Skin of body (tissue), 1 donor: ENCODE measurements at regions not wholly inside any gene's neighbourhood (a gene's known extent, or its start where the extent isn't known, plus 50 kb on each side); places are given as distances from the start of the nearest gene placed in this dataset.

ENCODE experiments used
- DNase-seq: peaks from one replicate; lab custom pipeline; 2025; lab: John Stamatoyannopoulos, UW

DNA sequence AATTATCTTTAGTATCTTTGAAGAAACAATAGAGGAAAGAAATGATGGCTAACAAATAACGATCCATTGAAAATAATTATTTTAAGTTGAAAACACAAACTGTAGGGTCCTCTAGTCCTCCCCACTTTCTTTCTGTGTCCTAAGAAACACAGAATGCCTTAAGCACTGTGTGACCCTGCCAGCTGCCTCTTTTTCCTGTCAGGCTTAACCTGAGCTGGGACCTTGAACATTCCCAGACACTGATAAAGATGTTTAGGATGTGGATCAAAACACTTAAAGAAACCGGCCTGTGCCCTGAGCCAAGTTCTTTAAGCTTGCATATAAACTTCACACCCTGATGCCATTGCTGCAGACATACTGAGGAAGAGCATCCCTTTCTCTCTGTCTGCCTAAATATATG, 755.4 kb upstream of the VRK2 start:
- no peak for DNase-seq

DNA sequence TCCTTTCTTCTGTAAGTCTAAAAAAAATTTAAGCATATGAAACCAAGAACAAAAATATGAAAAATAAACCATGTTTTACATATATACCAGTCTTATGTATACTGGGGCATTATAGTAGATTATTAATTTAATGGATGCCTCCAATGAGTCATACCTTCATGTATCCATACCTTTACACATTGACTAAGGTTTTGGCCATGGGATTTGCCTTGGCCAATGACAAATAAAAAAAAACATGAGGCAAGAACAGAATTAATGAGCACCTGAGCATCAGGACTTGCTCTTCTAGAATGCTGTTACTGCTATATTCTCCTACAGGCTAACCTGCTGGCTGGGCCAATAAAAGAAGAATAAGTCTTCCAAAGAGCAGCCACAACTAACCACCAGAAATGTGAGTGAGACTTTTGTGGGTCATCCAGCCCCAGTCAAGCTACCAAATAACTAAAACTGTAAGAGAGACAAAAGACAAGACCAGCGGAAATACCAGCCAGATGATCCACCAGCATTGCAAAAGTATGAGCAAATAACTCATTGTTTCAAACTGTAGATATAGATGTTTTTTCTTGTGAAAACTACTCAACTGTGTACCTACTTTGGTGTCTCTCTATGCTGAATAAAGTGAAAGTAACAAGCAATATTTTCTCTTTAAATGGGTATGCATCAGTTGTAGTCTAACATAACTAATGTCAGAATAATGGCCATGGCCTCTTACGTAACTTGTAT, 749.6 kb upstream of the VRK2 start:
- DNase-seq: no peak

GRCh38 chr2:57313678-57314077, 732.9 kb upstream of the VRK2 start:
- DNase-seq: no peak

GRCh38 chr2:57314682-57315081, 731.9 kb upstream of the VRK2 start:
- no peak for DNase-seq

- no peak for DNase-seq
These were observed 716.2 kb upstream of the VRK2 start for GRCh38 chr2:57330447-57330846.

- DNase-seq: no peak
These were observed 713.4 kb upstream of the VRK2 start for GRCh38 chr2:57333221-57333620.

GRCh38 chr2:57343391-57344006, 703.1 kb upstream of the VRK2 start:
- DNase-seq: no peak

- no peak for DNase-seq
These were observed 678.4 kb upstream of the VRK2 start for GRCh38 chr2:57368190-57368589.

- no peak for DNase-seq
These were observed 675.6 kb upstream of the VRK2 start for GRCh38 chr2:57370882-57371585.

DNA sequence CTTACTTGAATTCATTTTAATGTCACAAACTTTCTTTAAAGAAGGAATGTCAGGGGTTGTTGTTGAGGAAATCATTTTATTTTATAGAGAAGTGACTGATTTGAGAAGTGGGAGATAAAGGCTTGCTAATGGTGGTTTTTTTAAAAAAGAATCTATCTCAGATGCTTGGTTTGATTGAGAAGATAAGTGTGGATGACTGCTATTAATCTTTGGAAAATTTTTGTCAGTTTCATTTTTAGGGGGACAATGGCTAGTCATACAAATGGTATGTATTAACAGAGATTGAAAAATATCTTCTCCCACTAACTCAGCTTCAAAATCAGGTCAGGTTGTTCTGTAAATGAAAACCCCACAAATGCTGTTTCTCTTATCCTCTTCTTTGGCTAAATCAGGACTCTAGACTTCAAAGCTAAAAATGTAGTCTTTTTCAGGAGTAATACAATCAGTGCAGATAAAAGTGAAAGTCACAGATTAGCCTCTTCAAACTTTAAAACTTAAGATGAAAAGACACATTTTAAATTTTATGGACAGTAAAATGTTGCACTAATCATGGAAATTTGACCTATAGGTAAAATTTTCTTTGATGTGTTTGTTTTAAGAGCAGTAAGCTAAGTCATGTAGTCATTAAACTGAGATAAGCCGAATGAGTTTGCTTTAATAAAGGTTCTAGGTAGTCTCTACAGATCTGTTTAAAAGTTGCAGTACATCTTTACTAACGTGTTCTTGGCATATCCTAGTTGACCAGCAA, 674.2 kb upstream of the VRK2 start:
- no peak for DNase-seq

GRCh38 chr2:57373530-57373929, 673.1 kb upstream of the VRK2 start:
- DNase-seq: no peak

- no peak for DNase-seq
These were observed 669.6 kb upstream of the VRK2 start for GRCh38 chr2:57376985-57377384.

- no peak for DNase-seq
These were observed 660.3 kb upstream of the VRK2 start for GRCh38 chr2:57386305-57386704.

DNA sequence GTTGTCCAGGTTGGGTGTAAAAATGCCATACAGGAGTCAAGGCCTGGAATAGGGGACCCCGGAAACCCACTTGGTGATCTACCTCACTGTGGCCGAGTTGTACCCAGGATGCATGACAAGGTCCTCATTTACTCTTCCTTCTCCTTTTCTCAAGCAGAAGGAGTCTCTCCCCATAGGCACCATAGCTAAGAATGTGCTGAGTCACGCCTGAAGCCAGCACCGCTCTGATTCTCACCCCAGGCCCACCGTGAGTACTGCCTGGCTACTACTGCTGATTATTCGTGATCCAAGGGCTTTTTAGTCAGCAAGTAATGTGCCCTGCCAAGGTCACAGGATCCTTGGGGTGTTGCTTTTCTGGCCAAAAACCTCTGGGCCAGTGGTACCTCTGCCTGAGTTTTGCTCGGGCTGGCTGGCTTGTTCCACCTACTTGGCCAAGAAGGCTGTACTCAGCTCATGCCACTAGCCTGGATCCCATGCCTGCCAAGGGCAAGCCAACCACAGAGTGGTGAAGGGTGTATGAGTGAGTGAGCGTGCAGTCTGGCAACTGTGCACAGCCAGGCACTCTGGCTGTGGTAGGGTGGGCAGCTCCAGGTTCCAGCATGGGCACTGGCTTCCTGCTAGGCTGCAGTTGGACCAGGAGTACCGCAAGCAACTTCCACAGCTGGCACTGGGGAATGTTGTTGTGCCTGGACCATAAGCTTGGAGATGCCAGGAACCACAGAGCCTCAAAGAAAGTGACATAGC, 650.1 kb upstream of the VRK2 start:
- DNase-seq: no peak

DNA sequence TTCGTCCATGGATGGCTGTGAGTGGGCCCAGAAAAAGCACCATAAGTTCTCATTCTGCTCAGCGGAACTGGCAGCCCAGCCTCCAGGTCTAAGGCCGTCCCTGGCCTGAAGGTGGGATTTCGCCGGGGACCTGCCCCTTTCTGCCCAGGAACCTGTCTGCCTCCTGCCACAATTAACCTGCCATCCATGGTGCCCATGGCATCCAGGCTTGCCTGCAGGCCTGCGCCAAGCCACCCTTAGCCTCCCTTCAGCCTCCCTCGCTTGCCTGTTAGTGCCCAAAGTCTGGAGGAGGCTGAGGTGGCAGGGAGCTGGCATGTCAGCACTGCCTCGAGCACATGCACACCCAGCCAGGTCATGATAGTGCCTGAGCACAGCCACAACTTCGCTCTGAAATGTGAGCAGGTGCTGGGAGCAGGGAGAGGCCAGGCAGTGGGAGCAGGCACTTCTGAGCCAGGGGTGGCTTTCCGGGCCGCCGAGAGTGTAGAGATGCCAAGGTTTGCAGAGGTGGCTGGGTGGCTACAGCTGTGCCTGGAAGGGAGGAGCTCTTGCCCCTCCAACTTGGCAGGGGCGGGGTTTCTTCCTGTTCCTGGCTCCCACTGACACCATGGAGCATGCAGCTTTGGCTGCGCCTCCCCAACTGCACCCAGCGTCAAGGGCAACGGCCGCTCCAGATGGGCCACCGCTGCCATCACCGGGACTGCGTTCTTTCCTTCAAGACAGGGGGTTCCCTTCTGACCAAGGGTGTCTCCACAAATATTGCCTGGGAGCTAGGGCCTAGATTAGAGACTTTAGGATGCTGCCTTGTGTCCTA, 648.9 kb upstream of the VRK2 start:
- no peak for DNase-seq

DNA sequence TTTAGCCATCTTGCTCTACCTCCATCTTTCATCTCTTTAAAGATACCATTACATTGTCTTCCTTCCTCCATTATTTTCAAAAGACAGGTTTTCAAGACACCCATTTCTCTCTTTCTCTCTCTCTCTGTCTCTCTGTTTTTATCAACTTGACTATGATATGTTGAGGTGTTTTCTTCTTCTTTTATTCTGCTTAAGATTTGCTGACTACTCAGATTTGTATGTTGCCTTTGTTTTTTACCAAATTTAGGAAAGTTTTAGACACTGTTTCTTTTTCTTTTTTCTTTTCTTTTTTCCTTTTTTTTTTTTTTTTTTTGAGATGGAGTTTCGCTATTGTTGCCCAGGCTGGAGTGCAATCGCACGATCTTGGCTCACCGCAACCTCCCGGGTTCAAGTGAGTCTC, 647.5 kb upstream of the VRK2 start:
- DNase-seq: no peak

DNA sequence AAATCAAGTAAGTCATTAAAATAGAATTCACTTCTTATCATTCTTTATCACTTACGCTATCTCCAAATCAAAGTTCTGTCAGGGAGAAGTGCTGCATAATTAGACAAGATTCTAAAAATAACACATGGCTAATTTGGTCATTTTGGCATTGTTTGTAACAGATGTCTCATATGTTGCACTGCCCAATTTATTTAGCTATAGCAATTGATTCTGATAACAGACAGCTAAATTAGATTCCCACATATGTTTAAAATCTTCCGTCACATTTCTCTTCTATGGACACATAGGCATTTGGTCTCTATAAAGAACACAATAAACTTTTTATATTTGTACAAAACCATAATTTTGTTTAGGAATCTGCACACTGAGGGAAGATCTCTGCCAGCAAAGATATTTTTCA, 644.5 kb upstream of the VRK2 start:
- no peak for DNase-seq

DNA sequence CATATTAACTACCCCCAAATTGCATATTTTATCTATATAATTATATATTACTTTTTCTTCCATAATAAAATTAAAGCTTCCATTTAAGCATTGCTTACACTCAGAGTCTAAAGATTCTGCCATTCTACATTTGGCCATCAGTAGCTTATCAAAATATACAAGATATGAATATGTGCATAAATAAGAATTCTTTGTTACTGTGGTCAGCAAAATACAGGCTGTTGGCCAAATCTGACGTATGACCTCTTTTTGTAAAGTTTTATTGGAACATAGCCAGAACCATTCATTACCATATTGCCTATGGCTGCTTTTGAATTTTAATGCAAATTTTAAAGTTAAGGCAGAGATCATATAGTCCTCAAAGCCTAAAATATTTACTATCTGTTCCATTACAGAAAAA, 643.9 kb upstream of the VRK2 start:
- DNase-seq: no peak

DNA sequence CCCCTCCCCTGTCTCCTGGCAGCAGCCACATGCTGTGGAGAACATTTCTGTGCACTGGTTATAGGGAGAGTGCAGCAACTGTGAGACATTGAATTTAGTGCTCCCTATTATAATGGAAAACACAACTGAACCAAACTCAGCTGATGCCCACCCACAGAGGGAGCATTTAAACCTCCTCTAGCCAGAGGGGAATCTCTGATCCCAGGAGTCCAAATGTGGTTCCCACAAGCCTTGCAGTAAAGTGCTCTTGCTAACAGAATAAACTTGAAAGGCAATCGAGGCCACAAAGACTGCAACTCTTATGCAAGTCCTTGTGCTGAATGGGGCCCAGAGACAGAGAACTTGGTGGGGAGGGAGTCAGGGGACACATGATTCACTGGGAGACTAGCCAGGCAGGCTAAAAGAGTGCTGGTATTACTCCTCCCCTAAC, 638.8 kb upstream of the VRK2 start:
- no peak for DNase-seq

DNA sequence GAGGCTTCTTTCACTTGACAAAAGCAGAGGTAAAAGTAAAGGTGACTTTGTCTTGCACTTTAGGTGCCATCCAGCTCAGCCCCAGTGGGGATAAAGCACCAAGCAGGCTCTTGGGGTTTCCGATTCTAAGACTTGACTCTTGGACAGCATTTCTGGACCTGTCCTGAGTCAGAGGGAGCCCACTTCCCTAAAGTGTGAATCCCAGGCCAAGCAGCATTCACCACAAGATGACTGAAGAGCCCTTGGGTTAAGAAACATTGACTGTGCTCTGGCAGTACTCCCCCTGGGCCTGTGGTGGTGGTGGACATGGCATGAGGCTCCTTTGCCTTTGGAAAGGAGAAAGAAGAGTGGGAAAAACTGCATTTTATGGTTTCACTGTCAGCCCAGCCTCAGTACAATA, 638.0 kb upstream of the VRK2 start:
- no peak for DNase-seq

DNA sequence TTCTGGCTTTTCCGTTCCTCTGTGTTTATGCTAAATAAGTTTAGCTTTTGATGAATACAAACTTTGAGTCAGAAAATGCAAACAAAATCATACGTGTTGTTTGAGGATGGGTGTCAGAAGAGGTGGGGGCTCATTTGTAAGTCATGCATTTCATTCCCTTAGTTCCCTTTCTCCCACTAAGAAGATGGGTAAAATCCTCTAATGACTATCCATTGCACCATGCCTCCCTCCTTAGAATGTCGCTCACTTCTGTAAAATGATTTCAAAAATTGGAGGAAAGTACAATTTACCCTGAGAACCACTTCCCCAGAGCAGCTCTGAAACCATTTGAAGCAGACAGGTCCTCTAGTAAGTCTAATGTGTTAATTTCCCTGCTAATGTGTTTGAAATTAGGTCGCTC, 629.6 kb upstream of the VRK2 start:
- DNase-seq: no peak
